NCI-H748 (cell line): ENCODE measurements at regions not wholly inside any gene's neighbourhood (a gene's known extent, or its start where the extent isn't known, plus 50 kb on each side); places are given as distances from the start of the nearest gene placed in this dataset.

Experiments used
- DNase-seq: peaks from one replicate; lab custom pipeline; 2025; ENCODE audit not compliant: unreplicated experiment; lab: John Stamatoyannopoulos, UW

GRCh38 chr4:136328131-136328530 lies 1204.2 kb downstream of the PCDH18 start:
- DNase-seq = peak; percentile 2

- no peak for DNase-seq
Observed at GRCh38 chr4:136320465-136320813, 1211.9 kb downstream of the PCDH18 start.

- no peak for DNase-seq
Observed at GRCh38 chr4:136319789-136320464, 1212.4 kb downstream of the PCDH18 start.

GRCh38 chr4:136316961-136317360 lies 1215.3 kb downstream of the PCDH18 start:
- DNase-seq = no peak

- no peak for DNase-seq
Observed at GRCh38 chr4:136314686-136315085, 1217.6 kb downstream of the PCDH18 start.

GRCh38 chr4:136311774-136312173 lies 1220.5 kb downstream of the PCDH18 start:
- DNase-seq = no peak

- DNase-seq = no peak
Observed at GRCh38 chr4:136307765-136308164, 1224.5 kb downstream of the PCDH18 start.

GRCh38 chr4:136306361-136306760 lies 1225.9 kb downstream of the PCDH18 start:
- DNase-seq = no peak

GRCh38 chr4:136302566-136302965 lies 1229.7 kb downstream of the PCDH18 start:
- DNase-seq = no peak

- no peak for DNase-seq
Observed at GRCh38 chr4:136301749-136302495, 1230.4 kb downstream of the PCDH18 start.

GRCh38 chr4:136283977-136284376 lies 1248.3 kb downstream of the PCDH18 start:
- no peak for DNase-seq

- no peak for DNase-seq
Observed at GRCh38 chr4:136281889-136282288, 1250.4 kb downstream of the PCDH18 start.

GRCh38 chr4:136281307-136281706 lies 1251.0 kb downstream of the PCDH18 start:
- DNase-seq = no peak

GRCh38 chr4:136277741-136278140 lies 1254.6 kb downstream of the PCDH18 start:
- DNase-seq = no peak

GRCh38 chr4:136246876-136247275 lies 1285.4 kb downstream of the PCDH18 start:
- peak; percentile 25 for DNase-seq

- no peak for DNase-seq
Observed at GRCh38 chr4:136241221-136241986, 1290.9 kb downstream of the PCDH18 start.

GRCh38 chr4:136227315-136227714 lies 1305.0 kb downstream of the PCDH18 start:
- no peak for DNase-seq

- no peak for DNase-seq
Observed at GRCh38 chr4:136219592-136220125, 1312.6 kb downstream of the PCDH18 start.

- no peak for DNase-seq
Observed at GRCh38 chr4:136203199-136203598, 1329.1 kb downstream of the PCDH18 start.

GRCh38 chr4:136198358-136198757 lies 1333.9 kb downstream of the PCDH18 start:
- DNase-seq = no peak

- no peak for DNase-seq
Observed at GRCh38 chr4:136194962-136195361, 1337.3 kb downstream of the PCDH18 start.

- DNase-seq = no peak
Observed at GRCh38 chr4:136186650-136187049, 1345.6 kb downstream of the PCDH18 start.
